ENCODE measurements at regions not wholly inside any gene's neighbourhood (a gene's known extent, or its start where the extent isn't known, plus 50 kb on each side); places are given as distances from the start of the nearest gene placed in this dataset.
"Not testable (repeated sequence)": the region's sequence is repeated elsewhere in the genome, so short reads cannot be mapped to it uniquely, and the experiment has no call there.

- H3K4me3 ChIP-seq (replicated peaks in 1 of 3; ENCODE audit: low read depth in 2 of 3, low read length in 3 of 3); H3K9ac ChIP-seq (ENCODE audit: insufficient read depth, low read length, poor library complexity, severe bottlenecking); H3K27ac ChIP-seq (ENCODE audit: low read depth in 1 of 2, low read length in 2 of 2); H3K79me2 ChIP-seq (ENCODE audit: insufficient read depth, low read length); H3K27me3 ChIP-seq (ENCODE audit: control insufficient read depth in 2 of 2, insufficient read depth in 2 of 2, low read length in 2 of 2); H3K36me3 Mint-ChIP-seq; DNase-seq; H3K4me2 ChIP-seq (replicated peaks; ENCODE audit: extremely low read depth, low read length, poor library complexity, severe bottlenecking); H3K36me3 ChIP-seq (replicated peaks in 1 of 2; ENCODE audit: control insufficient read depth in 1 of 2, insufficient read depth in 2 of 2, low read length in 2 of 2); H3K27me3 Mint-ChIP-seq (ENCODE audit: low read depth in 3 of 3); intact Hi-C loops (cut with micrococcal nuclease); H3K4me1 ChIP-seq (ENCODE audit: control insufficient read depth in 1 of 2, insufficient read depth in 2 of 2, low read length in 2 of 2); H2AFZ ChIP-seq (ENCODE audit: insufficient read depth, low read depth, low read length, poor library complexity, severe bottlenecking); H3K27ac Mint-ChIP-seq; H4K20me1 ChIP-seq (ENCODE audit: insufficient read depth, low read length); H3K4me3 Mint-ChIP-seq: not testable (repeated sequence)
- peaks cover 4 to 20% (median 11%) of the 10 kb centered on the region in 7 donors for H3K9me3 Mint-ChIP-seq
- no CpG with 5 or more reads among the region's 2 CpGs for WGBS (ENCODE audit: insufficient coverage)
- H3K9me3 ChIP-seq (replicated peaks in 1 of 2; ENCODE audit: control insufficient read depth in 1 of 2, insufficient read depth in 1 of 2, low read length in 2 of 2): peaks cover 0 to 11% of the 10 kb centered on the region in 2 donors
- H3K4me1 Mint-ChIP-seq: peaks cover 15% of the 10 kb centered on the region
Observed at GRCh38 chr15:44859088-44859487, 97.4 kb upstream of the TERB2 start.

GRCh38 chr15:44860168-44860567 lies 96.3 kb upstream of the TERB2 start:
- H3K4me1 ChIP-seq (ENCODE audit: control insufficient read depth in 1 of 2, insufficient read depth in 2 of 2, low read length in 2 of 2); H3K27ac Mint-ChIP-seq; H3K4me3 ChIP-seq (replicated peaks in 1 of 3; ENCODE audit: low read depth in 2 of 3, low read length in 3 of 3); H3K9ac ChIP-seq (ENCODE audit: insufficient read depth, low read length, poor library complexity, severe bottlenecking); H3K36me3 Mint-ChIP-seq; H3K4me2 ChIP-seq (replicated peaks; ENCODE audit: extremely low read depth, low read length, poor library complexity, severe bottlenecking); H3K27me3 Mint-ChIP-seq (ENCODE audit: low read depth in 3 of 3); H2AFZ ChIP-seq (ENCODE audit: insufficient read depth, low read depth, low read length, poor library complexity, severe bottlenecking); H3K36me3 ChIP-seq (replicated peaks in 1 of 2; ENCODE audit: control insufficient read depth in 1 of 2, insufficient read depth in 2 of 2, low read length in 2 of 2); H3K27ac ChIP-seq (ENCODE audit: low read depth in 1 of 2, low read length in 2 of 2); DNase-seq; H3K27me3 ChIP-seq (ENCODE audit: control insufficient read depth in 2 of 2, insufficient read depth in 2 of 2, low read length in 2 of 2); H3K4me3 Mint-ChIP-seq; H3K79me2 ChIP-seq (ENCODE audit: insufficient read depth, low read length); H3K4me1 Mint-ChIP-seq; intact Hi-C loops (cut with micrococcal nuclease); H4K20me1 ChIP-seq (ENCODE audit: insufficient read depth, low read length): not testable (repeated sequence)
- peaks cover 0 to 11% of the 10 kb centered on the region in 2 donors for H3K9me3 ChIP-seq (replicated peaks in 1 of 2; ENCODE audit: control insufficient read depth in 1 of 2, insufficient read depth in 1 of 2, low read length in 2 of 2)
- H3K9me3 Mint-ChIP-seq: peaks cover 4 to 24% (median 14%) of the 10 kb centered on the region in 7 donors
- no CpG with 5 or more reads among the region's 2 CpGs for WGBS (ENCODE audit: insufficient coverage)

GRCh38 chr15:44861439-44861910 lies 95.0 kb upstream of the TERB2 start:
- Mint-ChIP-seq H3K36me3 (no peaks in the 10 kb centered on the region), H3K4me3 (no peak overlapping the region), H3K4me1 (peaks cover 7% of the 10 kb centered on the region), H3K27ac (no peak overlapping the region), H3K9me3 (peaks cover 8 to 27% (median 21%) of the 10 kb centered on the region in 7 donors), H3K27me3 (ENCODE audit: low read depth in 3 of 3) (no peaks in the 10 kb centered on the region)
- no peak for TF ChIP-seq CTCF (IDR thresholded peaks at IDR 0.05)
- intact Hi-C loops (cut with micrococcal nuclease): no loop called here
- no peaks in the 10 kb centered on the region for H3K36me3 ChIP-seq (replicated peaks in 1 of 2; ENCODE audit: control insufficient read depth in 1 of 2, insufficient read depth in 2 of 2, low read length in 2 of 2)
- H3K9me3 ChIP-seq (replicated peaks in 1 of 2; ENCODE audit: control insufficient read depth in 1 of 2, insufficient read depth in 1 of 2, low read length in 2 of 2): peaks cover 0 to 11% of the 10 kb centered on the region in 2 donors
- no peak overlapping the region for H3K4me2 ChIP-seq (replicated peaks; ENCODE audit: extremely low read depth, low read length, poor library complexity, severe bottlenecking)
- no peak overlapping the region for H3K4me3 ChIP-seq (replicated peaks in 1 of 3; ENCODE audit: low read depth in 2 of 3, low read length in 3 of 3)
- no peak for DNase-seq
- WGBS (ENCODE audit: insufficient coverage): 93% methylated on average over 10 of the region's 14 CpGs
- no peaks in the 10 kb centered on the region for H3K79me2 ChIP-seq (ENCODE audit: insufficient read depth, low read length)
- H3K4me1 ChIP-seq (ENCODE audit: control insufficient read depth in 1 of 2, insufficient read depth in 2 of 2, low read length in 2 of 2): no peaks in the 10 kb centered on the region
- no peak overlapping the region for H3K9ac ChIP-seq (ENCODE audit: insufficient read depth, low read length, poor library complexity, severe bottlenecking)
- no peaks in the 10 kb centered on the region for H4K20me1 ChIP-seq (ENCODE audit: insufficient read depth, low read length)
- H3K27ac ChIP-seq (ENCODE audit: low read depth in 1 of 2, low read length in 2 of 2): no peak overlapping the region
- no peak overlapping the region for H2AFZ ChIP-seq (ENCODE audit: insufficient read depth, low read depth, low read length, poor library complexity, severe bottlenecking)
- H3K27me3 ChIP-seq (ENCODE audit: control insufficient read depth in 2 of 2, insufficient read depth in 2 of 2, low read length in 2 of 2): no peaks in the 10 kb centered on the region
